OCI-LY3 (cell line): ENCODE measurements at regions not wholly inside any gene's neighbourhood (a gene's known extent, or its start where the extent isn't known, plus 50 kb on each side); places are given as distances from the start of the nearest gene placed in this dataset.

Source experiments
- EZH2phosphoT487 ChIP-seq: fragments of 200-600 bp; shearing (Covaris generic); IDR thresholded peaks from 2 replicates; pipeline ENCODE4 v1.6.1; 2018; ENCODE audit warnings: antibody characterized with exemption, mixed run types, low read depth
- TF ChIP-seq, protein P1 (sequence below): fragments of 200-600, 300-600 bp; sonication (generic); IDR thresholded peaks from 2 replicates; pipeline ENCODE4 v1.5.1; 2014; ENCODE audit warnings: antibody characterized with exemption, low read length, low read depth

DNA sequence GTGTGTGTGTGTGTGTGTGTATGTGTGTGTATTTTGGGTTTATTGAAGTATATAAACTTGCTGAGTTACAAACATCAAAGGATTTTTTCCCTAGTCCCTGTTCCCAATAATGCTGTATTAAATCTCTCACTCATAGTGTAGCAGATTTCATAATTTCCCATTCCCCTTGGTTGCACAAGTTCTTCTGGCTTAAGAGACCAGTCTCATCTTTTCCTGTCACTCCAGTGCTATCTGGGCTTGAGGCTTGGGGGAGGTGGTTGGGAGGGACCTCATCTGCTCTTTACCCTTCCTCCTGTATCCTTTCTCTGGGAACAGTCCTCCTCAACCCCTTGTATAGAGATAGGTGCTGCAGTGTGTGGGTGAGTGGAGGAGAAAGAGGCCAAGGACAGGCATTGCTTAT is 285.4 kb upstream of the BOD1L1 start:
- TF ChIP-seq, protein P1, sequence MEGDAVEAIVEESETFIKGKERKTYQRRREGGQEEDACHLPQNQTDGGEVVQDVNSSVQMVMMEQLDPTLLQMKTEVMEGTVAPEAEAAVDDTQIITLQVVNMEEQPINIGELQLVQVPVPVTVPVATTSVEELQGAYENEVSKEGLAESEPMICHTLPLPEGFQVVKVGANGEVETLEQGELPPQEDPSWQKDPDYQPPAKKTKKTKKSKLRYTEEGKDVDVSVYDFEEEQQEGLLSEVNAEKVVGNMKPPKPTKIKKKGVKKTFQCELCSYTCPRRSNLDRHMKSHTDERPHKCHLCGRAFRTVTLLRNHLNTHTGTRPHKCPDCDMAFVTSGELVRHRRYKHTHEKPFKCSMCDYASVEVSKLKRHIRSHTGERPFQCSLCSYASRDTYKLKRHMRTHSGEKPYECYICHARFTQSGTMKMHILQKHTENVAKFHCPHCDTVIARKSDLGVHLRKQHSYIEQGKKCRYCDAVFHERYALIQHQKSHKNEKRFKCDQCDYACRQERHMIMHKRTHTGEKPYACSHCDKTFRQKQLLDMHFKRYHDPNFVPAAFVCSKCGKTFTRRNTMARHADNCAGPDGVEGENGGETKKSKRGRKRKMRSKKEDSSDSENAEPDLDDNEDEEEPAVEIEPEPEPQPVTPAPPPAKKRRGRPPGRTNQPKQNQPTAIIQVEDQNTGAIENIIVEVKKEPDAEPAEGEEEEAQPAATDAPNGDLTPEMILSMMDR, result no peak
- TF ChIP-seq EZH2phosphoT487, result no peak
